Naive thymus-derived CD8-positive, alpha-beta T cell (primary cell): ENCODE measurements at regions not wholly inside any gene's neighbourhood (a gene's known extent, or its start where the extent isn't known, plus 50 kb on each side); places are given as distances from the start of the nearest gene placed in this dataset.

Source experiments
- ATAC-seq, 2 donors: fragments of 150-1000 bp; cut with Tn5 transposase in 1 of 2; sonication (Bioruptor Pico), chemical (Tn5 transposase) in 1 of 2; 1 replicate in 1 of 2; 2 replicates in 1 of 2; pipeline ENCODE4 v1.10.0; 2021; ENCODE audit warnings: mild to moderate bottlenecking in 2 of 2, moderate library complexity in 2 of 2
- POLR2A ChIA-PET: fragments of 350-600 bp; sonication (Branson Sonifier 250); formaldehyde crosslinking; loops from one replicate; lab custom pipeline; 2021; ENCODE audit warnings: antibody characterized with exemption; lab: Charles Lee
- DNase-seq, 10 donors: peaks; one replicate each; pipeline versions ENCODE4 v3.0.0 to v3.0.0-alpha.2; 2020 to 2022
- H3K27ac Mint-ChIP-seq, 10 donors: one replicate each; pipeline ENCODE4 v1.8.0; 2020 to 2022; ENCODE audit warnings: mild to moderate bottlenecking in 10 of 10, mixed read lengths in 10 of 10, moderate library complexity in 4 of 10, inconsistent platforms in 1 of 10
- H3K27me3 Mint-ChIP-seq, 5 donors: one replicate each; pipeline ENCODE4 v1.8.0; 2021 to 2022; ENCODE audit warnings: mixed read lengths in 5 of 5
- H3K36me3 Mint-ChIP-seq, 3 donors: one replicate each; pipeline ENCODE4 v1.8.0; 2020 to 2022; ENCODE audit warnings: mixed read lengths in 3 of 3, mild to moderate bottlenecking in 2 of 3, inconsistent platforms in 1 of 3
- H3K4me1 Mint-ChIP-seq, 4 donors: one replicate each; pipeline ENCODE4 v1.8.0; 2021 to 2022; ENCODE audit warnings: mixed read lengths in 4 of 4
- H3K4me3 Mint-ChIP-seq, 10 donors: one replicate each; pipeline ENCODE4 v1.8.0; 2020 to 2022; ENCODE audit warnings: mild to moderate bottlenecking in 10 of 10, mixed read lengths in 10 of 10, moderate library complexity in 6 of 10, inconsistent platforms in 1 of 10
- H3K9me3 Mint-ChIP-seq, 9 donors: one replicate each; pipeline ENCODE4 v1.8.0; 2020 to 2022; ENCODE audit warnings: mixed read lengths in 9 of 9, mild to moderate bottlenecking in 3 of 9, inconsistent platforms in 1 of 9, moderate library complexity in 1 of 9

DNA sequence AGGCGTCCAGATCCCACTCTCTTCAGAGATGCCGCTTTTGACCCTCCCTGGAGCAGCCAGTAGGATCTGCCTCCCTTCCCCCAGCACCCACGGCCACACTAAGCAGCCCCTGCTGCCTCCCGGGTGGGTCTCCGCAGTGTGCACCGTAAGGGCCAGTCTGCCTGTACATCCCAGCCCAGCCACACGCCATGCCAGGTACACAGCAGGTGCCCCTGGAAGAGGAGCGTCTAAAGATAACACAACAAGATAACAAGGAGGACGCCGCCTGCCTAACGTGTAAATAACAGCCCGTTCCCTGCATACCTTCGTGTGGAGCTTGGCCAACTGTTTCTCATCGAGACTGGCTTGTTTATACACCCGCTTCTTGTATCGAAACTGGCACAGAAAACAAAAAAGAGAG, 139.4 kb downstream of the SHANK2 start:
- Mint-ChIP-seq H3K27me3 (peaks cover 13 to 61% (median 36%) of the 10 kb centered on the region in 5 donors), H3K4me3 (no peak overlapping the region), H3K9me3 (no peaks in the 10 kb centered on the region), H3K27ac (peak overlapping the region in 1 of 10 donors; percentile 1), H3K4me1 (no peaks in the 10 kb centered on the region), H3K36me3 (no peaks in the 10 kb centered on the region)
- no peak for ATAC-seq
- no peak for DNase-seq
- POLR2A ChIA-PET: no interaction called here

DNA sequence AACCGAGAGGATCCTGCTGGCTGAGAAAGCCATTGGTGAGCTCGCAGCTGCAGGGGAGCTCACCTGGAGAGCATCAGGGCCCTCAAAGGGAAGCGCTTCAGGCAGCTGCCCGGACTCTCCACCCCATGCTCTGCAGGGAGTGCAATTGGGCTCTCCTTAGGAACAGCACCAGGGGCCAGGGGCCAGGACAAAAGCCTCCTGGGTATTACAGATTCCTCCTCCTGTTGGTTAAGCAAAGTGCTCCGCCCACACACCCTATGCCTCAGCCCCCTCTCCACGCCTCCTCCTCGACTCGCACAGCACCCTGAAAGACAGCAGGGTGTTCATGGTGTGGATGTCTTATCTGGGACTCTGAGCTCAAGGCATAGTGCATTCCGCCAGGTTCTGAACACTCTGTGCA, 139.9 kb downstream of the SHANK2 start:
- Mint-ChIP-seq H3K27me3 (peaks cover 13 to 61% (median 33%) of the 10 kb centered on the region in 5 donors), H3K4me3 (no peak overlapping the region), H3K36me3 (no peaks in the 10 kb centered on the region), H3K9me3 (no peaks in the 10 kb centered on the region), H3K4me1 (no peaks in the 10 kb centered on the region), H3K27ac (peak overlapping the region in 1 of 10 donors; percentile 25)
- no peak for DNase-seq
- POLR2A ChIA-PET: no interaction called here
- ATAC-seq: no peak

DNA sequence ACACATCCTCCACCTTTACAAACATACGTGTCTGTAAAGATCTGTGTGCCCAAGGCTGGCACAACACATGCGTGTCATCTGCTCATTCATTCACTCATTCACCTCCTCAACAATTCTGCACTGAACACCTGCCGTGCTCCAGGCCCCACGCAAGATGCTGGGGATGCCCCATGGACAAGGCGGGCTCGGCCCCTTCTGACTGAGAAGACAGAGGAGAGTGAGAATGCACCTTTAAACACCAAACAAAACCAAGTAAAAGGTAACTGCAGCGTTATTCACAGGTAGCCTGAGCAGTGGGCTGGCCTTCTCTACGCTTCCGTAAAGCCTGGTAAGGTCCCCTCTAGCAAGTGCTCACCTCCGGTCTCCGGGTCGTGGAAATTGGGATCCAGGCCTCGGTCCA, 142.8 kb downstream of the SHANK2 start:
- peak in 1 of 10 donors; percentile 15 for DNase-seq
- H3K4me3 Mint-ChIP-seq: no peak overlapping the region
- no peak overlapping the region for H3K27ac Mint-ChIP-seq
- no peaks in the 10 kb centered on the region for H3K9me3 Mint-ChIP-seq
- H3K4me1 Mint-ChIP-seq: no peaks in the 10 kb centered on the region
- POLR2A ChIA-PET: no interaction called here
- ATAC-seq: no peak
- no peaks in the 10 kb centered on the region for H3K36me3 Mint-ChIP-seq
- H3K27me3 Mint-ChIP-seq: peaks cover 6 to 53% (median 27%) of the 10 kb centered on the region in 5 donors

DNA sequence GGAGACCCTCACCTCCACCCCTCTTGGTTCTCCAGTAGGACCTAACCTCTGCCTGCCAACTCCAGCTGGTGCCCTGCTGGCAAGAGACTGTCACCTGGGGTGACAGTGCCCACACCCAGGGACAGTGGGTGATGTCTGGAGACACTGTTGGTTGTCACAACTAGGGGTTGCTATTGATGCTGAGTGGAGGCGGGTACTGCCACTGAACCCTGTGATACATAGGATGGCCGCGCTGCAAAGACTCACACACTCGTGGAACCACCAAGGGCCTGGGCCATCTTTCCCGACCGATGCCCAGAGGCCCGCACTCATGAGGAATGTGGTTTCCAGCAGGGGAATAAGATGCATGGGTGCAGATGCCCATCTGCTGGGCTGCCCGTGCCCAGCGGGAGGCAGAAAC, 143.2 kb downstream of the SHANK2 start:
- Mint-ChIP-seq H3K27ac (no peak overlapping the region), H3K36me3 (no peaks in the 10 kb centered on the region), H3K27me3 (peaks cover 4 to 53% (median 27%) of the 10 kb centered on the region in 5 donors), H3K4me3 (no peak overlapping the region), H3K4me1 (no peaks in the 10 kb centered on the region), H3K9me3 (no peaks in the 10 kb centered on the region)
- peak in 1 of 10 donors; percentile 52 for DNase-seq
- POLR2A ChIA-PET: no interaction called here
- no peak for ATAC-seq

DNA sequence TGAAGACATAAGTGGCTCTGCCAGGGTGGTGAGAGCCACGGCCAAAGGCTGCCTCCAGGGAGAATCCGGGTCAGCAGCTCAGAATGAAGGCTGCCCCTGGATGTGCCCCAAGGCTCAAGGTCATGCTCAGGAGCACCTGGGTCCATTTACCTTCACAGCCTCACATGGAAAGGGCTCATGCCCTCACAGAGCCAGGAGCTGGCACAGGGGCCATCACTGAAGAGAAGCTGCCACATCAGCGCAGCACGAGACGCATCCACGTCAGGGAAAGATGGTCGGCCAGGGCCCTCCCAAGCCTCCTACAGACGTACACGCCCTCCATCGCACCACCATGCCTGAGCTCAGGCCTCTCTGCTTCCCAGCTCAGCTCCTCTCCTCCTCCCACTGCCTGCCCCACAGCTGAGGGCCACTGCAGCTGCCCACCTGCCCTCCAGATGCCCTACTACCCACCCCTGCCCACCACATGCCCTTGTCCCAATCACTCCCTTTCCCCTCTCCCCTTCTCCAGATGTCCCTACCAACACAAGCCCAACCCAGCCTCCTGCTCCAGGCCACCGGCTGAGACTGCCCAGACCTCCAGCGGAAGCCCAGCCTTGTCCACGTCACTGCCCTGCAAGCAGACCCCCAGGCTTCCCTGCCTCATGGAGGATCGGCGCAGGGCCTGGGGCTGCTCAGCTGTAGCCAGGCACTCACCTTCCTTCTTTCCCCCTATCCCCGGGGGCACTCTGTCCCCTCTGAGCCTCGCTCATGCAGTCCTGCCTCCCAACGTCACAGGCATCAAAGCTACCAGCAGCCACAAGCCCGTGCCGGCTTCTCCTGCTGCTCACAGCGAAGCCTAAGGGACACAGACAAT, 144.1 kb downstream of the SHANK2 start:
- H3K4me1 Mint-ChIP-seq: no peaks in the 10 kb centered on the region
- ATAC-seq (no peak), DNase-seq (peak in 1 of 10 donors; percentile 61)
- POLR2A ChIA-PET: no interaction called here
- H3K27ac Mint-ChIP-seq: no peak overlapping the region
- peaks cover 4 to 50% (median 27%) of the 10 kb centered on the region in 5 donors for H3K27me3 Mint-ChIP-seq
- H3K9me3 Mint-ChIP-seq: no peaks in the 10 kb centered on the region
- H3K4me3 Mint-ChIP-seq: no peak overlapping the region
- H3K36me3 Mint-ChIP-seq: no peaks in the 10 kb centered on the region

DNA sequence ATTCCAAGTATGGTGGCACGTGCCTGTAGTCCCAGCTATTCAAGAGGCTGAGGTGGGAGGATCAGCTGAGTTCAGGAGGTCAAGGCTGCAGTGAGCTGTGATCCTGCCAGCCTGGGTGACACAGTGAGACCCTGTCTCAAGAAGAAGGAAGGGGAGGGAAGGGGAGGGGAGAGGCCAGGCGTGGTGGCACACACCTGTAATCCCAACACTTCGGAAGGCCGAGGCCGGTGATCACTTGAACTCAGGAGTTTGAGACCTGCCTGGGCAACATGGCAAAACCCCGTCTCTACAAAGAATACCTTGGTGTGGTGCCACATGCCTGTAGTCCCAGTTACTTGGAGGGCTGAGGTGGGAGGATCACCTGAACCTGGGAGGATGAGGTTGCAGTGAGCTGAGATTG, 145.7 kb downstream of the SHANK2 start:
- Mint-ChIP-seq H3K27ac (no peak overlapping the region), H3K4me3 (no peak overlapping the region), H3K36me3 (no peaks in the 10 kb centered on the region), H3K4me1 (no peaks in the 10 kb centered on the region), H3K27me3 (peaks cover 1 to 37% (median 17%) of the 10 kb centered on the region in 5 donors), H3K9me3 (no peaks in the 10 kb centered on the region)
- POLR2A ChIA-PET: no interaction called here
- ATAC-seq (no peak), DNase-seq (peak in 1 of 10 donors; percentile 13)

DNA sequence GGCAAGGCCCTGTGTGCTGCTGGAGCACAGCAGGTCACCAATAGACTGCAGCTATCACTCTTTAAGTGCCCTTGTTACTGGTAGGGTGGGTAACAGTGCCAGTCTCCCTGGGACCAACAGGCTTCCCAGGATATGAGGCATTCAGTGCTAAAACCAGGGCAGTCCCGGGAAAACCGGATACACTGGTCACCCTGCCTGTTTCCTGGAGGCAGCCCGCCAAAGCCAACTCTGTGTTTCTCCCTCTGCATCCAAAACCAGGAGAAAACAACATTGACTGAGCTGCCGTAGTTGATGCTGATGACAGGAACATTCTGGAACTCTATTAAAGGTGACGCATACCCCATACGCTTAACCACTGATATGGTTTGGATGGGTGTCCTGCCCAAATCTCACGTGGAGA, 149.1 kb downstream of the SHANK2 start:
- H3K9me3 Mint-ChIP-seq: no peaks in the 10 kb centered on the region
- no peaks in the 10 kb centered on the region for H3K4me1 Mint-ChIP-seq
- ATAC-seq (no peak), DNase-seq (peak in 1 of 10 donors; percentile 52)
- POLR2A ChIA-PET: no interaction called here
- no peak overlapping the region for H3K27ac Mint-ChIP-seq
- no peak overlapping the region for H3K4me3 Mint-ChIP-seq
- no peaks in the 10 kb centered on the region for H3K36me3 Mint-ChIP-seq
- H3K27me3 Mint-ChIP-seq: peaks cover 0 to 24% (median 13%) of the 10 kb centered on the region in 5 donors

DNA sequence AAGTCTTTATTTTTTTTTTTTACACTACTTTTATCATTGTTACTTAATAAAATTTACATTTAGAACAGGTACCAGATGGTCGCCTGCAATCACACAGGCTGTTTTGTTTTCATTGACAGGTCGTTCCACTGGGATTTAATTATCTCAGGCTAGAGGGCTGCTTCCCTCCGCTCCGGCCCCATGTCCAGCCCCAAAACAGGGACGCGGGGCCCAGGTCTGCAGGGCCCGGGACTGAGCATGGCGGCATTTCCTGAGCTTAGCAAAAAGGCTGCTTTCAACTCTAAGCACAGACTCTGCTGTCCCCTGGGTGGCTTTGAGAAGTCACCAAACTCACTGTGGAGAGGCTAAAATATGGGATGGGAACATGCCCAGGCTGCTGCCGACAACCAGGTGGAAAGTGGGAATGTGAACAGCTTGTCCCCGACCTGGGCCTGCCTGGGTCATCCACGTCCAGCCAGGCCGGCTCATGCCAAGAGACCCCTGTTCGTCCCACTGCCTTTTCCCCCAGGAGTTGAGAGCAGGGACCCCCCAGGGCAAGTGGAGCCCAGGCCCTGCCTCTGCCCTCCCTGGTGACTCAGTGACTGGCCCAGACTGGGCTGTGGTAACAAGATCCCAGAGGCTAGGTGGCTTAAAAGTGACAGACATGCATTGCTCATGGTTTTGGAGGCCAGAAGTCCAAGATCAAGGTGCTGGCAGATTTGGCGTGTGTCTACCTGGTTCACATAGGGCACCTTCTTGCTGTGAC, 150.0 kb downstream of the SHANK2 start:
- Mint-ChIP-seq H3K9me3 (no peaks in the 10 kb centered on the region), H3K27ac (no peak overlapping the region), H3K36me3 (no peaks in the 10 kb centered on the region), H3K27me3 (peaks cover 0 to 16% (median 9%) of the 10 kb centered on the region in 5 donors), H3K4me1 (peaks cover 0 to under 1% (median 0%) of the 10 kb centered on the region in 4 donors), H3K4me3 (no peak overlapping the region)
- ATAC-seq: no peak
- DNase-seq: peak in 1 of 10 donors; percentile 55
- POLR2A ChIA-PET: no interaction called here

DNA sequence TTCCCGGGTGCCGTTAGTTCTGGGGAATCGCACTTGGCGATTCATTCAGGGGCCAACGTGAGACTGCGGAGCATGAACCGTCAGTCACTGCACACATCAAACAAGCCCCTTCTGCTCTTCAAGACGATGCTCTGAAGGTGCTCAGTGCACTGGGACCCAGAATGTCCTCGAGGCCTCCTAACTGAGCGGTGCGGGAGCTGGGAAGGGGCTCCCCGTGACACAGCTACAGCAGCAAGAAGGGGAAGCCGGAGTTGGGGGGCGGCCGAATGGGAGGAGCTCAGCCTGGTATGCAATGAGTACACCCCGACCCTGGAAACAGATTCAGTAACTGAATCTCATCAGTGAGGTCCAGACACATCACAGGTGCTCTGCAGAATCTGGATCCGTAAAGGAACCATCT, 150.8 kb downstream of the SHANK2 start:
- Mint-ChIP-seq H3K4me1 (peaks cover 0 to 1% (median 0%) of the 10 kb centered on the region in 4 donors), H3K27ac (no peak overlapping the region), H3K27me3 (peaks cover 0 to 13% (median 9%) of the 10 kb centered on the region in 5 donors), H3K9me3 (no peaks in the 10 kb centered on the region), H3K36me3 (no peaks in the 10 kb centered on the region), H3K4me3 (no peak overlapping the region)
- DNase-seq (peak in 1 of 10 donors; percentile 9), ATAC-seq (no peak)
- POLR2A ChIA-PET: no interaction called here

DNA sequence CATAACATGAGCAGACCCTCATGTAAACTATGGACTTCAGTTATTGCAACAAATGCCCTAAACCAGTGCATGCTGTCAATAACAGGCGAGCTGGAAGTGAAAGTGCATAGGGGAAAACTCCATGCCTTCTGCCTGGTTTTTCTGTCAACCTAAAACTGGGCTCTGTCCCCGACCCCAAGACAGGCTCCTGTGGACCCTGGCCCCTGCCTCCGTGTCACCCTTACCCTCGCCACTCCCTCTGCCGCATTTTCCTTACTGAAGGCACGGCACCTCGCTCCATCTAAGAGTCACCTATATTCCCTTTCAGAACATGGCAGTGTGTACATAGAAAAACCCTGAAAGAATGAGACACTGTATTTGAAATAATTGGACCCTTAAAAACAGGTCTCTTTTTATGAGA, 151.3 kb downstream of the SHANK2 start:
- H3K27me3 Mint-ChIP-seq: peaks cover 0 to 16% (median 6%) of the 10 kb centered on the region in 5 donors
- H3K4me3 Mint-ChIP-seq: no peak overlapping the region
- peaks cover 0 to 1% (median 0%) of the 10 kb centered on the region in 4 donors for H3K4me1 Mint-ChIP-seq
- ATAC-seq (no peak), DNase-seq (peak in 1 of 10 donors; percentile 1)
- peak overlapping the region in 1 of 10 donors; percentile 90 for H3K27ac Mint-ChIP-seq
- H3K9me3 Mint-ChIP-seq: no peaks in the 10 kb centered on the region
- no peaks in the 10 kb centered on the region for H3K36me3 Mint-ChIP-seq
- POLR2A ChIA-PET: no interaction called here

DNA sequence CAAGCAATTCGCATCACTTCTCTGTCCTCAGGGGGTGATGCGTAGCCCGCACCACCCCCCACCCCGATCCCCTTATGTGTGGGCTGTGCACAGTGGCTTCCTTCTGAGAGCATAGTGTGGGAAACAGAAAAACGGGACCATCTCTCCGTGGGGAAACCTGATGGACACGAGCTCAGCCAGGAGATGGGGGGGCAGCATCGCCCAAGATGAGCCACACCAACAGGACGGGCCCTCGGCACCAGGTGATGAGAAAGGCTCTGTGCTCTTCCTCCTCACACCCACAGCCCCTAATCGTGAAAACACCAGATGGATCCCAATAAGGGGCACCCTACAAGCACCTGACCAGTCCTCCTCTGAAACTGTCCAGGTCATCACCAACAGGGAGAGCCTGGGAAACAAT, 153.6 kb downstream of the SHANK2 start:
- H3K9me3 Mint-ChIP-seq: no peaks in the 10 kb centered on the region
- H3K4me3 Mint-ChIP-seq: no peak overlapping the region
- no peaks in the 10 kb centered on the region for H3K36me3 Mint-ChIP-seq
- ATAC-seq (no peak), DNase-seq (no peak)
- no peak overlapping the region for H3K27ac Mint-ChIP-seq
- H3K27me3 Mint-ChIP-seq: peaks cover 0 to 16% (median under 1%) of the 10 kb centered on the region in 5 donors
- H3K4me1 Mint-ChIP-seq: peaks cover 0 to 1% (median 0%) of the 10 kb centered on the region in 4 donors
- POLR2A ChIA-PET: no interaction called here

DNA sequence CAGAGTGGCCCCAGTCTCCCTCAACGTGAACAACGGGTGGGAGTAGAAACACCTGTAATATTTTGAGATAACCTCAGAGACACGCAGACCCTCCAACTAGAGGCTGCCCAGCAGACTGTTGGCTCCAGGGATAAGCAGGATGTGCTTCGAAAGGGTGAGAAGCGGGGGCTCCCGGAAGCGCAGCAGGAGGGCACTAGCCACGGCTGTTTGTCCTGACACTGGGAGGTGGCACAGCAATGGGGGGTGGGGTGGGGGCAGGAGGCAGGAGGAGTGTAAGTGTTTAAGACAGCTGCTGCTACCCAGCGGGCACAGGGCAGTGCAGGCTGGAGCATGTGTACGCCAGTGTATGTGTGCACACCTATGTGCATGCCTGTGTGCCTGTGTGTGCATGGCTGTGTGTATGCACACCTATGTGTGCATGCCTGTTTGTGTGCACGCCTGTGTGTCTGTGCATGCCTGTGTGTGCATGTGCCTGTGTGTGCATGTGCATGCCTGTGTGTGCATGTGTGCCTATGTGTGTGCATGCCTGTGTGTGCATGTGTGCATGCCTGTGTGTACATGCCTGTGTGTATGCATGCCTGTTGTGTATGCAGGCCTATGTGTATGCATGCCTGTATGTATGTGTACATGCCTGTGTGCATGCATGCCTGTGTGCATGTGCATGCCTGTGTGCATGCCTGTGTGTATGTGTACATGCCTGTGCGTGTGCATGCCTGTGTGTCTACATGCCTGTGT, 154.7 kb downstream of the SHANK2 start:
- H3K27ac Mint-ChIP-seq: no peak overlapping the region
- DNase-seq (no peak), ATAC-seq (no peak)
- H3K27me3 Mint-ChIP-seq: peaks cover 0 to 15% (median 2%) of the 10 kb centered on the region in 5 donors
- peaks cover 0 to 1% (median 0%) of the 10 kb centered on the region in 4 donors for H3K4me1 Mint-ChIP-seq
- no peaks in the 10 kb centered on the region for H3K36me3 Mint-ChIP-seq
- no peak overlapping the region for H3K4me3 Mint-ChIP-seq
- no peaks in the 10 kb centered on the region for H3K9me3 Mint-ChIP-seq
- POLR2A ChIA-PET: no interaction called here
